Glomerular visceral epithelial cell (primary cell): ENCODE measurements at regions not wholly inside any gene's neighbourhood (a gene's known extent, or its start where the extent isn't known, plus 50 kb on each side); places are given as distances from the start of the nearest gene placed in this dataset.

Experiments used
- DNase-seq: peaks from one replicate; pipeline ENCODE4 v3.0.0-alpha.2; 2016; ENCODE audit errors: extremely low spot score

DNA sequence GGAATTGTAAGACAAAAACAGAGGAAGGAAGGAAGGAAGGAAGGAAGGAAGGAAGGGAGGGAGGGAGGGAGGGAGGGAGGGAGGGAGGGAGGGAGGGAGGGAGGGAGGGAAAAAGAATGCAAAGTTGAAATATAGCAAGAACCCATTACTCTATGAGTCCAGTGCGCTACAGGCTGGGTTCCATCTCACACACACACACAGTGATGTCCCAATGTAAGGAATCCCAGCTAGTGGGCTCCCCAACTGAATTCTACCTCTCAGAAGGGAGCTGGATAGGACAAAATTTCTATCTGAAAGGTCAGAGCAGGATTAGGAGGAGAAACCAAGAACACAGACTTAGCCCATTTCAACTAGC is 173.4 kb downstream of the DAD1 start:
- DNase-seq = no peak

- no peak for DNase-seq
Observed at GRCh38 chr14:22414876-22415604, 174.0 kb downstream of the DAD1 start.

DNA sequence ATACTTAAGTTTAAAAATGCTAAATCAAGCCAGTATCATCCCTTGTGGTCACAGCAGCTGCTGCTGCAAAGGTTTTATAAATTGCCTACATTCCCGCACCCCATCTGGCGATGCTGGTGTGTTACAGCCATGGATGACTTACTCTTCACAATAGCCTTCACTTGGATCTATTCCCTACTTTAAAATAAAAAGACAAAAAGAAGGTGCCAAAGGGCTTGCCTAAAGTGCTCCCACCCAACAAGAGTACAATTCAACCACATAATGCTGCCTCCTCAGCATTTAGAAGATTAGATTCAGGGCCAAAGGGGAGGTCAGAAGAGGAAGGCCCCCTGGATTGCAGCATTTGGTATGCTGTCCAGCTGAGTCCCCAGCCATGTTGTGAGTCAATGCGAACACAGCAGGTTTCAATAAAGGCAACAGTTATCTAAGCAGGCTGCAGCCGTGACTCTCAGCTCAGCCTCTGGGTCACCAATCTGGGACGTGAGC is 176.1 kb downstream of the DAD1 start:
- no peak for DNase-seq

DNA sequence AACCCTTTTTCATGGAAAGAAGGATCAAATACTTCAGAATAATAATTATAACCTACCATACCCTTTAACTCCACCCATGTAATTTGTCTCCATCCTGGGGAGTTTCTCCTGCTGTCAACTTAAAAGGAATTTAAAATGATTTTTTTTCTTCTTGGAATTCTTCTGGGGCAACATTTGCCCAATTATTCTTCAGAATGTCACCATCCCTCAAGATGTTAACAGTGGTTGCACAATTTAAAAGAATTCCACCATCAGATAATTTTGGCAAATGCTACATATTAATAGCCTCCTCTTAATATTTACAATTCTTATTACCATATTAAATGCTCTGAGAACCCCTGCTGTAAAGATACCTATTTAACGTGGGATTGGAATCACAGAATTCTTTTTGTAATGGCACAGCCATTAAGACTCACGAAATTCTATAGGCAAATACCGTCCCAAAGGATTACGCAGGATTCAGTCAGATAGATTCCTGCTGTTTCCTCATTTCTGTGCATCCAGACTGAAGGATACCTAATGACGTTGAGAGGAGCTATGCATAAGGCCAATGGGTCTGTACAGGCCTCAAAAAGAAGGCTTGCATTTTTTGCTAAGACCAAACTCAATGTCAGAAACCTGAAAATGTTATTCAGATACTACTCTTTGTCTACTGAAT is 177.5 kb downstream of the DAD1 start:
- DNase-seq = no peak

DNA sequence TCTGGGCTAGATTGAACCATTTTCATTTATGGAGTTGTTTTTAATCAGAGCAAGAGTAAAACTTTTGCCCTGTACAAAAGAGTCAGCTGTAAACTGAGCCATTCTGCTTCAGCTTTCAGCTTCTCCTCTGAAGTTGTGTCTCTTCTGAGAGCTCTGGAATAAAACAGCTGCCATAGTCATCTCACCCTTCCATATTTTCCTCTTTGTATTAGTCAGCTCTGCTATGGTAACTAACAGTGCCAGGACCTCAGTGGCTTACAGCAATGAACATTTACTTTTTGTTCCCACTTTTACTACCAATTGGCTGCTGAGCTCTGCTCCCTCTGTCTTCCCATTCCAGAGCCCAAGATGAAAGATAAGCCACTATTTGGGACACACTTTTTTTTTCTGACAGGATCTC is 178.5 kb downstream of the DAD1 start:
- no peak for DNase-seq

- no peak for DNase-seq
Observed at GRCh38 chr14:22409006-22409405, 180.0 kb downstream of the DAD1 start.

- no peak for DNase-seq
Observed at GRCh38 chr14:22408547-22408946, 180.5 kb downstream of the DAD1 start.

DNA sequence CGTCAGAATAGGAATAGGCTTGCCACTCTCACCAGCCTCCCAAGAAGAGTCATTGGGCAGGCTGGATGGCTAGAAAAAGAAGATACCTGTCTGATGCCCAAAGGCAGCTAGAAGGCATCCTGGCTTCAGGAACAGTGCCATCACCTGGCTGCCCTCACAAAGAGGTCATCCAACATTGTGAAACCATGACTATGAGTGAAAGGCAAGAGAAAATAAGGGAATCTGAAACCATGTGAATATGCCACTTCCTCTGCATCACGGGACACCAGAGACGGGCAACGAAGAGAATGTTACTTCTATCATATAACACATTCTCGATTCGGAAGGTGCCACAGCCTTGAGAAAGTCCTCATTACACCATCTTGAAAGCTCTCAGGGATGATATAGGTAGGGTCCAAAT is 182.0 kb downstream of the DAD1 start:
- DNase-seq = no peak

DNA sequence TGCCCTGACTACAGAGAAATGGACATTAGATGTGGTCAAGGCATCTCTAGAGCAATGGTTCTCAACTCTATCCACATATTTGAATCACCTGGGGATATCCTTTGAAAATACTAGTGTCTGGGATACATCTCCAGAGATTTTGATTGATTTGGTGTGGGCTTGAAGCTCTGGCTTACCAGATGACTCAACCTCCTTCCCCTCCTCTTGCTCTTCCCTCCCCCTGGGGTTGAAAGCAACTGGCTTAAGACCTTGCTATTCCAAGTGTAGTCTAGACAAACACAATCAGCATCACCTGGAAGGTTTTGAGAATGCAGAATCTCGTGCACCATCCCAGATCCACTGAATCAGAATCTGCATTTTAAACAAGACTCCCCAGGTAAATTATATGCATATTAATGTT is 183.8 kb downstream of the DAD1 start:
- DNase-seq = no peak

- DNase-seq = no peak
Observed at GRCh38 chr14:22403296-22403695, 185.7 kb downstream of the DAD1 start.

GRCh38 chr14:22400655-22401259 is 188.3 kb downstream of the DAD1 start:
- no peak for DNase-seq

GRCh38 chr14:22399776-22400175 is 189.2 kb downstream of the DAD1 start:
- no peak for DNase-seq

- no peak for DNase-seq
Observed at GRCh38 chr14:22397221-22397737, 191.7 kb downstream of the DAD1 start.

- no peak for DNase-seq
Observed at GRCh38 chr14:22395803-22396202, 193.2 kb downstream of the DAD1 start.

- DNase-seq = no peak
Observed at GRCh38 chr14:22394616-22395015, 194.4 kb downstream of the DAD1 start.

GRCh38 chr14:22393796-22394195 is 195.2 kb downstream of the DAD1 start:
- no peak for DNase-seq

- DNase-seq = peak; percentile 79
Observed at GRCh38 chr14:22391908-22392565, 197.0 kb downstream of the DAD1 start.

GRCh38 chr14:22390824-22391461 is 198.1 kb downstream of the DAD1 start:
- DNase-seq = peak; percentile 53

DNA sequence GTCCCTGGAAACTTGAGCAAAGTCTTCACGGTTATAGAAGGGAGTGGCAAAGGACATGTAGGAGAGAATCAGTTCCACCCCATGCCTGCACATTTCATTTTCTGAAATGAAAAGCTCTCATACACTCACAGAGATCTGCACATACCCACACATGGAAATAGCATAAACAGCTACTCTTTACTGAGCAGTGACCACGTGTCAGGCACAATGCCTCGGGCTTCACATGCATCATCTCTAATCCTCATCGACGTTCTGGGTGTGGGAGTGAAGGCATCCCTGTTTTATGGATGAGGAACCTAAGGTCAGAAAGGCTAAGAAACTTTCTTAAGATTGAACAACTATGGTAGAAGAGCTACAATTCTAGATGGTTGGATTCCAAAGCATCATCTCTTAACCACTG is 198.8 kb downstream of the DAD1 start:
- no peak for DNase-seq

DNA sequence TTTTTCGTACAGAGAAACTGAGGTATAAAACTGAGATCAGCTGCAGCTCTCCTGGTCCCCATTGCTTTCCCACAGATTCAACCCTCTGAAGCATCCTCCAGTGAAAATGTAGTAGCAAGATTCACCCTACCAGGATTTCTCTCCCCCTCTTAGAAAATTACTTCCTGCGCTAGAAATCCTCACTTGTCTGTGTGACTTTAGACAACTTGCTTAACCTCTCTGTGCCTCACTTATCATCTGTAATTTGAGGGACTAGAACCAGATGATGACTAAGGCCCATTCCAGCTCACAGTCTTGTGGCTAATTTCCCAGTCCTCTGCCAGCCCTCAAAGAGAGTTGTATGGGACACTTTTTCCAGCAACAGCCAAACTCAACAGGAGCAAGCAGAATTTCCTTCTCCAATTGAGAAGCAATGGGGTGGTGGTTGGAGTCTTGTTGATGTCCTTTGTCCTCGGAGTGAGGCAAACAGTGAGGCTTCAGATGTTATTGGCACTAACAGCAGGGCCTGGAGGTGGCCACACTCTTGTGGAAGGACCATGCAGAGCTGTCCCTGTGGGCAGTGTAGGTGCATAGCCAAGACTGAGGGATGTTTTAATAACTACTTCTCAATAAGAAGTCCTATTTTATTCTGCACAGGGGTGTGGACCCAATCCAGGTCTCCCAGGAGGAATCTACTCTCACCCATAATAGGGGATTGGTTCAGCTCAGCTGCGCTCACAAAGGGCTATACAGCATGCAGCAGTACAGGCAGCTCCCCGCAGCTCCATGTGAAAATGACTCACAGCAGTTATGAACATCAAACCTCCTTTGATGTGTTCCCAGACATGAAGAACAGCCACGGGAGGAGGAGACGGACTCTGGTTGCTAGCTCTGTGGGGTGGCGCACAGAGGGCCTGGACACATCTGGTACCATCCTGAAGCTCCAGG is 200.1 kb downstream of the DAD1 start:
- peak; percentile 41 for DNase-seq

DNA sequence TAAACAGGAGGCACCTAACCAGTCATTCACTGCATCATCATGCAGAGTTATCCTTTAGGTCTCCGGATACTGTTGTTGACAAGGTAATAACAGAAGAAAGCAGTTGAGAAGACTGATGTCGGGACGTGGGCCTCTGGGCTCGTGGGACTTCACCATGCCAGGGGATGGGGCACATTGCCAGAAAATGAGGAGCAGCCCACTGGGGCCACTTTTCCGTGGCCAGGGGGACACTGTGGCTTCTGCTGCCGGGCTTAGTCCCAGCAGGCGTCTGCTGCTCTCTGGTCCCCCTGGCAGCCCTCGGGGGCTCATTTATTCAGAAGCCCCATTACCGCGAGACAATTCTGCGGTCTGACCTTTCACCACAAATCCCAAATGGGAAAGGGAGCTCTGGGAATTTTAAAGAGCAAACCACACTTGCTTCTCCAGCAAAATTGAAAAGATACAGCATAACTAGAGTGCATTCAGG is 201.2 kb downstream of the DAD1 start:
- no peak for DNase-seq
